Activated B cell treated with CpG ODN at 0.5 μM for 24 hours (primary cell): ENCODE measurements at regions not wholly inside any gene's neighbourhood (a gene's known extent, or its start where the extent isn't known, plus 50 kb on each side); places are given as distances from the start of the nearest gene placed in this dataset.

Experiments
- ATAC-seq: fragments of 200-7000 bp; cut with Tn5 transposase; one replicate; pipeline ENCODE4 v1.10.0; 2021; ENCODE audit warnings: low read depth, mild to moderate bottlenecking, moderate library complexity
- CTCF ChIA-PET: fragments of 350-600 bp; sonication (Branson Sonifier 250); formaldehyde crosslinking; loops from one replicate; lab custom pipeline; 2021; ENCODE audit warnings: antibody characterized with exemption; lab: Charles Lee
- POLR2A ChIA-PET: fragments of 350-600 bp; sonication (Branson Sonifier 250); formaldehyde crosslinking; loops from one replicate; lab custom pipeline; 2021; ENCODE audit warnings: antibody characterized with exemption; lab: Charles Lee
- DNase-seq: peaks from one replicate; pipeline ENCODE4 v3.0.0; 2022
- H3K27ac Mint-ChIP-seq: one replicate; pipeline ENCODE4 v1.8.0; 2020; ENCODE audit warnings: mixed read lengths
- H3K27me3 Mint-ChIP-seq: one replicate; pipeline ENCODE4 v1.8.0; 2021; ENCODE audit warnings: mixed read lengths
- H3K36me3 Mint-ChIP-seq: one replicate; pipeline ENCODE4 v1.8.0; 2021; ENCODE audit warnings: low read depth, mixed read lengths
- H3K4me1 Mint-ChIP-seq: one replicate; pipeline ENCODE4 v1.8.0; 2021; ENCODE audit warnings: mixed read lengths
- H3K4me3 Mint-ChIP-seq: one replicate; pipeline ENCODE4 v1.8.0; 2020; ENCODE audit warnings: mild to moderate bottlenecking, mixed read lengths
- H3K9me3 Mint-ChIP-seq: one replicate; pipeline ENCODE4 v1.8.0; 2020; ENCODE audit warnings: mixed read lengths
- intact Hi-C: fragments of 100-400 bp; cut with micrococcal nuclease; formaldehyde crosslinking; loops from one replicate; pipeline ENCODE4 v1.15.1; 2024
- TF ChIP-seq, protein P1 (sequence below): fragments of 200-600 bp; IDR thresholded peaks from one replicate; pipeline ENCODE4 v1.8.0; 2022; ENCODE audit warnings: antibody characterized with exemption, mild to moderate bottlenecking

DNA sequence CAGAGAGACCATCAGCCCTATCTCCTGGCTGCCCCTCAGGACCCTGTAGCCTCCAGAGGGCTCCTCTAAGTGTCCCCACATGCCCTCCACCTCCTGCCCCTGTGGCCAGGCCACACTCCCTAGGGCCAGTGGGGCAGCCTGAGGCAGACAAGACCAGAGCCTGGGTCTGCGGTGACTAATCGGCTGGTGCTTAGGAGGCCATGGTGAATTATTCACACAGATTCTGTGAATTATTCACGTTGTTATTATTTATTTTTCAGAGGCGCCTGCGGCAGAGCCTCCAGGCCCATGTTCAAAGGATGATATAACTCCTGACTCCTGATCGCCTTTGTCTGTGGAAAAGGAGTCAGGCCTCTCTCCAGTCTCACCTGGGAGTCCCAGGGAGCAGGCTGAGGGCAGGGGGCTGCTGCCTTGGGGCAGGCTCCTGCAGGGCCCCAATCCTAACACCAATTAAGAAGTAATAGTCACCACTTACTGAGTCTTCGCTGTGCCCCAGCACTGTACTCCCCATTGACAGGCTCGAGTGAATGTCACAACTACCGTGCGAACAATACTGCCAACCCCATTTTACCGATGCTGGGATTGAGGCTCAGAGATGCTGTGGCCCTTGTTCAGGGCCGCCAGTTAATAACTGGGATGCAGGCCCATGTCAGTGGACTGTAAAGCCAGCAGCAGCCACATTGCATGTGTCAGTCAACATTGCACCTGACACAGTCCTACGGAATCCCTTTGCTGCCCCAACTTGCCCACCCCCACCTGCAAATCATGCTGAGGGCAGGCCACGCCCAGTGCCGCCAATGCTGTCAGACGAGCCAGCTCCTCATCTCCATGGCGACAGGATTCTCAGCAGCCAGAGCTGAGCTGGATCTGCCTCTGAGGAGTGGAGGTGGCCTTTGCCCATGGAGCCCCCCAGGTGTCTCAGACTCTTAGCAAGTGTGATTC lies 94.9 kb downstream of the PCDH1 start:
- Mint-ChIP-seq H3K4me1 (no peaks in the 10 kb centered on the region), H3K27ac (no peak overlapping the region), H3K9me3 (no peaks in the 10 kb centered on the region), H3K27me3 (peaks cover 23% of the 10 kb centered on the region), H3K4me3 (no peak overlapping the region), H3K36me3 (no peaks in the 10 kb centered on the region)
- intact Hi-C loops = no loop called here
- TF ChIP-seq, protein P1, sequence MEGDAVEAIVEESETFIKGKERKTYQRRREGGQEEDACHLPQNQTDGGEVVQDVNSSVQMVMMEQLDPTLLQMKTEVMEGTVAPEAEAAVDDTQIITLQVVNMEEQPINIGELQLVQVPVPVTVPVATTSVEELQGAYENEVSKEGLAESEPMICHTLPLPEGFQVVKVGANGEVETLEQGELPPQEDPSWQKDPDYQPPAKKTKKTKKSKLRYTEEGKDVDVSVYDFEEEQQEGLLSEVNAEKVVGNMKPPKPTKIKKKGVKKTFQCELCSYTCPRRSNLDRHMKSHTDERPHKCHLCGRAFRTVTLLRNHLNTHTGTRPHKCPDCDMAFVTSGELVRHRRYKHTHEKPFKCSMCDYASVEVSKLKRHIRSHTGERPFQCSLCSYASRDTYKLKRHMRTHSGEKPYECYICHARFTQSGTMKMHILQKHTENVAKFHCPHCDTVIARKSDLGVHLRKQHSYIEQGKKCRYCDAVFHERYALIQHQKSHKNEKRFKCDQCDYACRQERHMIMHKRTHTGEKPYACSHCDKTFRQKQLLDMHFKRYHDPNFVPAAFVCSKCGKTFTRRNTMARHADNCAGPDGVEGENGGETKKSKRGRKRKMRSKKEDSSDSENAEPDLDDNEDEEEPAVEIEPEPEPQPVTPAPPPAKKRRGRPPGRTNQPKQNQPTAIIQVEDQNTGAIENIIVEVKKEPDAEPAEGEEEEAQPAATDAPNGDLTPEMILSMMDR = no peak
- DNase-seq (no peak), ATAC-seq (no peak)
- ChIA-PET CTCF (no interaction called here), POLR2A (no interaction called here)

DNA sequence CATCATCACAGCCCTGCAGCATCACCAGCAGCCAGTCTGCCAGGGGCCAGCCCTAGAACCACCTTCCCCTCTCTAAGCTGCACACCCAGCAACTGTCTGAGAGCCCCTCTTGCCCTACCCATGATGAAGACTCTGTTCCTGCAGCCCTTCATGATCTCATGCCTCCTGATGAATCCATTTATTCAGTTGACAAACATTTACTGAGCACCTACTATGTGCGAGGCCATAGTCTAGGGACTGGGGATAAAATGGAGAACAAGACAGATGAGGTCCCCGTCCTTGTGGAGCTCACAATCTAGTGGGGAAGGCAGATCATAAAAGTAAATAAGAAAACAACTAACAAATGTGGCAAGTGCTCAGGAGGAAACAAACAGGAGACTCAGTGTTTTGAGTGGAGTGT lies 96.3 kb downstream of the PCDH1 start:
- ATAC-seq (no peak), DNase-seq (no peak)
- H3K9me3 Mint-ChIP-seq = no peaks in the 10 kb centered on the region
- no peak overlapping the region for H3K27ac Mint-ChIP-seq
- no peaks in the 10 kb centered on the region for H3K36me3 Mint-ChIP-seq
- CTCF ChIA-PET = no interaction called here
- intact Hi-C loops = no loop called here
- no peak overlapping the region for H3K4me3 Mint-ChIP-seq
- no peaks in the 10 kb centered on the region for H3K4me1 Mint-ChIP-seq
- TF ChIP-seq, protein P1 = no peak
- peaks cover 12% of the 10 kb centered on the region for H3K27me3 Mint-ChIP-seq
- POLR2A ChIA-PET = no interaction called here

DNA sequence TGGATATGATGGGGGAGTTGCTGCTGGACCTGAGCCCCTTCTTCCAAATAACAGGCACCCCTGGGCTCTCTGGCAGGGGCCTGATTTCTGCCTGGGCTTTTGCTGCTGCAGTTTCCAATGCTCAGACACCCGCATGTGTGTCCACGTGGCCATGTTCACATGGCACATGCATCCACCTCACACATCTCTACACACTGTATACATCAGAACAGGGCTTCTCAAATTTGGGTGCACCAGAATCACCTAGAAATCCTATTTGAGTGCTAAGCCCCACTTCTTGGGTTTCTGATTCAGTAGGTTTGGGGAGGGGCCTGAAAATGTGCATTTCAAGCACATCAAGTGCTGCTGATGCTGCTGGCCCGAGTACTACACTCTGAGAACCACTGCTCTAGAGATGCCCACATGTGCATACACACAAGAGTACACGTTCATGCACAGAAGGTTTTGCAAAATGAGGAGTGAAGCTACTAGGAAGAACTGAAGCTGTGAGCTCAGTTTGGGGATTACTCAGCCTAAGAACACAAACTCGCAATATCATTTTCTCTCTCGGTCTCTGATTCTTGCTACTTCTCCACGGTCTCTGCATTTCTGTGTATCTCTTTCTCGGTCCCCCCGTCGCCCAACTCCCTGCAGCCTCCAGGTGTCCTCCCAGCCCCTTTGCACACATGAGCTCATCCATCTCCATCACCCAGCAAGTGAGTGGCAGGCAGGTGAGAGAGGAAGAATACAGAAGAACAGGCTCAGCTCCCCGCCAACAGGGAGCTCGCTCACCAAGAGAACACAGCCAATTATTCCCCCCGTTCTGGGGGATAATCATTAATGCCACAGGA lies 97.0 kb downstream of the PCDH1 start:
- Mint-ChIP-seq H3K27me3 (peaks cover 12% of the 10 kb centered on the region), H3K27ac (no peak overlapping the region), H3K36me3 (no peaks in the 10 kb centered on the region), H3K9me3 (no peaks in the 10 kb centered on the region), H3K4me3 (no peak overlapping the region), H3K4me1 (no peaks in the 10 kb centered on the region)
- CTCF ChIA-PET = no interaction called here
- POLR2A ChIA-PET = no interaction called here
- ATAC-seq (no peak), DNase-seq (no peak)
- TF ChIP-seq, protein P1 = no peak
- intact Hi-C loops = no loop called here

DNA sequence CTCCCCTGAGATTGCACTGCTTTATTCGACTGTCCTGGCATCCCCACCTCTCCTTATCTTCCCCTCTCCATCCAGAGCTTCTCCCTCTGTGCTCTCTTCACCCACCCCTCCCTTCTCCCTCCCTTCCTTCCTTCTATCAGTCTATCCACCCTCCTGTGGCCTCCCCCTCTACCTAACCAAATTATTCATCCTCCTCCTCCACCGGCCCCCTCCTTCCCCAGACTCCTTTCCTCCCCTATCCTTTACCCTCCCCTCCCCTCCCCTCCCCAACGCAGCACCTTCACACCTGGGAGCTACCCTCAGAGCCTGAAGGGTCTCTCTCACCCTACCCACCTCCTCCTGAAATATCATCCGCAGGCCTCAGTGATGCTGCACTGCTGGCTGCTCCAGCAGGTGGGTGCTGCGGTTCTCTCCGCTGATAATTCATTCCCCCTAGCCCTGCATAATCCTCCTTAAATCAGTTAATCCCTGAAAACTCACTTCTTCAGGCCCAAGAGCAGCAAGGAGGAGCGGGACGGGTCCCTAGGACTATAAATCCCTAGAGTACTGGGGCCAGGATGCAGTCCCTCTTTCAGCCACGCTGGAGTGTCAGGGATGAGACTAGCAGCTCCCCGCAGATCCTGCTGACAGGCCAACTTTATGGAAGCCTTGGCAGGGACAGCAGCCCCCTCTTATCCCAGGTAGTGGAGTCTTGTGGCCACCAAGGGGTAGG lies 97.8 kb downstream of the PCDH1 start:
- TF ChIP-seq, protein P1 = no peak
- intact Hi-C loops = no loop called here
- H3K9me3 Mint-ChIP-seq = no peaks in the 10 kb centered on the region
- CTCF ChIA-PET = no interaction called here
- ATAC-seq = no peak
- peaks cover 12% of the 10 kb centered on the region for H3K27me3 Mint-ChIP-seq
- no peak for DNase-seq
- no peaks in the 10 kb centered on the region for H3K36me3 Mint-ChIP-seq
- H3K4me1 Mint-ChIP-seq = no peaks in the 10 kb centered on the region
- no peak overlapping the region for H3K4me3 Mint-ChIP-seq
- POLR2A ChIA-PET = no interaction called here
- no peak overlapping the region for H3K27ac Mint-ChIP-seq
